Lung (tissue), 11 donors: ENCODE measurements at regions not wholly inside any gene's neighbourhood (a gene's known extent, or its start where the extent isn't known, plus 50 kb on each side); places are given as distances from the start of the nearest gene placed in this dataset.
A peak's percentile ranks its signal among the peaks of the same experiment; 100 is the strongest.

Experiments used
- ATAC-seq: fragments of 200-7000 bp; cut with Tn5 transposase; one replicate; pipeline ENCODE4 v1.9.1; 2020; ENCODE audit warnings: moderate number of reproducible peaks; ENCODE audit not compliant: insufficient read depth, low FRiP score
- DNase-seq, 3 donors: peaks; one replicate each; pipeline ENCODE4 v3.0.0-alpha.2; 2013 to 2017
- H3K27ac ChIP-seq, 2 donors: one replicate each; pipeline ENCODE4 v1.5.1; 2013; ENCODE audit warnings: mild to moderate bottlenecking in 2 of 2, moderate library complexity in 2 of 2, control low read depth in 1 of 2, inconsistent platforms in 1 of 2, low read depth in 1 of 2, low read length in 1 of 2
- H3K27me3 ChIP-seq, 3 donors: one replicate each; pipeline ENCODE4 v1.5.1; 2013; ENCODE audit warnings: low read length in 2 of 3; ENCODE audit not compliant: control insufficient read depth in 3 of 3, insufficient read depth in 3 of 3
- H3K36me3 ChIP-seq, 4 donors: one replicate each; pipeline ENCODE4 v1.5.1; 2013; ENCODE audit warnings: low read length in 4 of 4, mild to moderate bottlenecking in 1 of 4, moderate library complexity in 1 of 4; ENCODE audit not compliant: control insufficient read depth in 4 of 4, insufficient read depth in 4 of 4
- H3K4me1 ChIP-seq, 5 donors: one replicate each; pipeline ENCODE4 v1.5.1; 2013; ENCODE audit warnings: low read length in 5 of 5, mild to moderate bottlenecking in 2 of 5, moderate library complexity in 1 of 5; ENCODE audit not compliant: control insufficient read depth in 5 of 5, insufficient read depth in 5 of 5
- H3K4me3 ChIP-seq: one replicate; pipeline ENCODE4 v1.5.1; 2013; ENCODE audit warnings: mild to moderate bottlenecking, control low read depth, moderate library complexity
- H3K9ac ChIP-seq, 2 donors: one replicate each; pipeline ENCODE4 v1.5.1; 2013; ENCODE audit warnings: low read length in 2 of 2, control low read depth in 1 of 2; ENCODE audit not compliant: insufficient read depth in 1 of 2
- H3K9me3 ChIP-seq, 4 donors: one replicate each; pipeline ENCODE4 v1.5.1; 2013; ENCODE audit warnings: low read length in 3 of 4, mild to moderate bottlenecking in 1 of 4, moderate library complexity in 1 of 4; ENCODE audit not compliant: control insufficient read depth in 4 of 4, insufficient read depth in 3 of 4
- CTCF ChIP-seq: IDR thresholded peaks from 2 replicates; pipeline ENCODE4 v1.5.1; 2012; ENCODE audit warnings: mild to moderate bottlenecking; ENCODE audit errors: control extremely low read depth, extremely low read depth
- WGBS, 2 donors: extraction: QIAGEN DNeasy Blood & Tissue Kit; methylation state at CpG; one replicate each; pipeline ENCODE4 v1.1.7; 2013; 5-methylcytosine and 5-hydroxymethylcytosine counted together
- donor health status: control.
- donor health status: control.
- donor health status: Bipolar disorder and iron deficiency.
- donor health status: healthy.
- donor health status: DM: yes; HTN: yes; CAD: no.

DNA sequence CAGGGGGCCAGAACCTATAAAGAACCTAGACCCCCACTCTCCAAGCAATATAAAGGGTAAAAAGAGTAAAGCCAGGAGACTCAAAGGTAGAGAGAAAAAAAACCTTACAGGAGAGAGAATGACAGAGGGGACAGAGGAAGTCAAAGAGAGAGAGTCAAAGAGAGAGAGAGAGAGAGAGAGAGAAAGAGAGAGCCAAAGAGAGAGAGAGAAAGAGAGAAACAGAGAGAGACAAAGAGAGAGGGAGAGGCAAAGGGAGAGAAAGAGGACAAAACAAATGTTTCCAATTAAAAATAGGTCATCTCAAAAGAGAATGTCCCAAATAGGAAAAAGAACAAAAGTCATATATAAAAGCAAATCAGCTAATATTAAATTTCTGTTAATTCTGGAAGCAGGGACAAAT is 251.5 kb downstream of the DPY19L2 start:
- no peak for ATAC-seq
- H3K9me3 ChIP-seq = peaks cover 0 to 8% (median 4%) of the 10 kb centered on the region in 4 donors
- no peaks in the 10 kb centered on the region for H3K36me3 ChIP-seq
- TF ChIP-seq CTCF = no peak
- no peak overlapping the region for H3K9ac ChIP-seq
- no peaks in the 10 kb centered on the region for H3K4me1 ChIP-seq
- no peaks in the 10 kb centered on the region for H3K27me3 ChIP-seq
- no peak overlapping the region for H3K4me3 ChIP-seq
- DNase-seq = no peak
- H3K27ac ChIP-seq = no peak overlapping the region

- Histone ChIP-seq H3K9me3 (peaks cover 0 to 8% (median 2%) of the 10 kb centered on the region in 4 donors), H3K4me3 (no peak overlapping the region), H3K4me1 (no peaks in the 10 kb centered on the region), H3K9ac (no peak overlapping the region), H3K27me3 (no peaks in the 10 kb centered on the region), H3K36me3 (no peaks in the 10 kb centered on the region), H3K27ac (no peak overlapping the region)
- WGBS, 2 donors = 95 to 97% methylated on average over 13 of the region's 13 CpGs
- no peak for TF ChIP-seq CTCF
- no peak for DNase-seq
- no peak for ATAC-seq
Measured at GRCh38 chr12:63415357-63415756, 252.9 kb downstream of the DPY19L2 start.

DNA sequence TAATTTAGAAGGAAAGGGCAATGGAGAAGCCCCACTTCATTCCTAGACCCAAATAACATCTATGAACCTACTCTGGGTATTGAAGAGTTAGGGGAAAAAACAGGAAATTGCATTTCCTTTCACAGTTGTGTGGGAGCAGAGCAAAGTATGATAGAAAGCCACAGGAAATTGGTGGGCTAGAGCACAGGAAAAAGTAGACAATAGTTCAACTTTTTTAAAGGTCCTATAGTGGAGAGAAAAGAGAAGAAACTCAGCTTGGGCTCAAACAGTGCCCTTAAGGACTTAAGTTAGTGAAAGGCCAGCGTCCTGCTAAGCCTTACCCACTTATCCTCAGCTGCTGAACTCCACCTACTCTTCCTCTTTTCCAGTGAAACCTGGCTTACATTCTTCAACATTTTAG is 258.1 kb downstream of the DPY19L2 start:
- no peak for TF ChIP-seq CTCF
- Histone ChIP-seq H3K27ac (no peak overlapping the region), H3K4me3 (no peak overlapping the region), H3K27me3 (no peaks in the 10 kb centered on the region), H3K36me3 (no peaks in the 10 kb centered on the region), H3K4me1 (no peaks in the 10 kb centered on the region), H3K9ac (no peak overlapping the region), H3K9me3 (peaks cover 0 to 9% (median 1%) of the 10 kb centered on the region in 4 donors)
- ATAC-seq (no peak), DNase-seq (peak in 1 of 3 donors; percentile 9)
- WGBS, 2 donors = 30 to 31% methylated on average over 1 of the region's 1 CpG

GRCh38 chr12:63406781-63407180 is 255.8 kb upstream of the AVPR1A start:
- 85 to 88% methylated on average over 2 of the region's 2 CpGs for WGBS, 2 donors
- DNase-seq = no peak
- Histone ChIP-seq H3K9me3 (peaks cover 0 to 11% (median 0%) of the 10 kb centered on the region in 4 donors), H3K27ac (no peak overlapping the region), H3K4me3 (no peak overlapping the region), H3K36me3 (no peaks in the 10 kb centered on the region), H3K4me1 (no peaks in the 10 kb centered on the region), H3K27me3 (no peaks in the 10 kb centered on the region), H3K9ac (no peak overlapping the region)
- no peak for ATAC-seq
- TF ChIP-seq CTCF = no peak
